OCI-LY1 (cell line): ENCODE measurements at regions not wholly inside any gene's neighbourhood (a gene's known extent, or its start where the extent isn't known, plus 50 kb on each side); places are given as distances from the start of the nearest gene placed in this dataset.

ENCODE experiments used
- H2AFZ ChIP-seq: fragments of 200-600 bp; sonication (generic), shearing (Covaris generic); 2 replicates; pipeline ENCODE4 v1.6.0; 2014; ENCODE audit warnings: antibody characterized with exemption, mild to moderate bottlenecking, low read length
- H3F3A ChIP-seq: fragments of 200-600 bp; sonication (generic), shearing (Covaris generic); 2 replicates; pipeline ENCODE4 v1.6.0; 2014; ENCODE audit warnings: mild to moderate bottlenecking, antibody characterized with exemption, low read length, moderate library complexity; ENCODE audit not compliant: insufficient read depth
- H3K27ac ChIP-seq: fragments of 200-600 bp; sonication (generic); 2 replicates; pipeline ENCODE4 v1.5.1; 2014; ENCODE audit warnings: low read length, mixed run types, mild to moderate bottlenecking, low read depth; ENCODE audit not compliant: poor library complexity, severe bottlenecking
- H3K27me3 ChIP-seq: fragments of 200-600 bp; sonication (generic); 2 replicates; pipeline ENCODE4 v1.6.0; 2014; ENCODE audit warnings: antibody characterized with exemption, mild to moderate bottlenecking, low read length, moderate library complexity; ENCODE audit not compliant: insufficient read depth
- H3K36me3 ChIP-seq: fragments of 200-600 bp; sonication (generic); 2 replicates; pipeline ENCODE4 v1.6.1; 2014; ENCODE audit warnings: mild to moderate bottlenecking, antibody characterized with exemption, low read length, moderate library complexity, mixed read lengths; ENCODE audit not compliant: insufficient read depth
- H3K4me1 ChIP-seq: fragments of 200-600 bp; sonication (generic); 2 replicates; pipeline ENCODE4 v1.5.1; 2014; ENCODE audit warnings: mild to moderate bottlenecking, low read length, moderate library complexity; ENCODE audit not compliant: insufficient read depth, severe bottlenecking
- H3K4me2 ChIP-seq: fragments of 200-600 bp; sonication (generic), shearing (Covaris generic); 2 replicates; pipeline ENCODE4 v1.6.1; 2014; ENCODE audit warnings: low read length
- H3K4me3 ChIP-seq: fragments of 200-600 bp; sonication (generic); 2 replicates; pipeline ENCODE4 v1.5.1; 2014; ENCODE audit warnings: low read length, low read depth, mild to moderate bottlenecking, mixed read lengths; ENCODE audit not compliant: poor library complexity, severe bottlenecking
- H3K79me2 ChIP-seq: fragments of 200-600 bp; shearing (Covaris generic); 2 replicates; pipeline ENCODE4 v1.6.1; 2016; ENCODE audit warnings: mixed run types, low read length, mixed read lengths; ENCODE audit not compliant: insufficient read depth
- H3K9ac ChIP-seq: fragments of 200-600 bp; sonication (generic), shearing (Covaris generic); 2 replicates; pipeline ENCODE4 v1.6.1; 2014; ENCODE audit warnings: mild to moderate bottlenecking, low read length, mixed read lengths
- H3K9me2 ChIP-seq: fragments of 200-600 bp; sonication (generic), shearing (Covaris generic); 2 replicates; pipeline ENCODE4 v1.6.1; 2014; ENCODE audit warnings: low read depth, mild to moderate bottlenecking, low read length, mixed read lengths
- H3K9me3 ChIP-seq: fragments of 200-600 bp; shearing (Covaris generic); 2 replicates; pipeline ENCODE4 v1.6.1; 2014; ENCODE audit warnings: low read length, mixed read lengths
- H4K20me1 ChIP-seq: fragments of 200-600 bp; sonication (generic), shearing (Covaris generic); 2 replicates; pipeline ENCODE4 v1.6.0; 2016; ENCODE audit warnings: mild to moderate bottlenecking, low read length; ENCODE audit not compliant: insufficient read depth
- EZH2 ChIP-seq: fragments of 200-600 bp; sonication (generic), shearing (Covaris generic); IDR thresholded peaks from 2 replicates; pipeline ENCODE4 v1.8.0; 2017; ENCODE audit warnings: borderline replicate concordance, mixed run types, mild to moderate bottlenecking, antibody characterized with exemption, low read length, moderate library complexity, mixed read lengths
- TF ChIP-seq, protein P1 (sequence below): fragments of 200-600 bp; sonication (generic), shearing (Covaris generic); IDR thresholded peaks from 2 replicates; pipeline ENCODE4 v1.5.1; 2017; ENCODE audit warnings: mild to moderate bottlenecking, antibody characterized with exemption, low read length, moderate library complexity, mixed read lengths

DNA sequence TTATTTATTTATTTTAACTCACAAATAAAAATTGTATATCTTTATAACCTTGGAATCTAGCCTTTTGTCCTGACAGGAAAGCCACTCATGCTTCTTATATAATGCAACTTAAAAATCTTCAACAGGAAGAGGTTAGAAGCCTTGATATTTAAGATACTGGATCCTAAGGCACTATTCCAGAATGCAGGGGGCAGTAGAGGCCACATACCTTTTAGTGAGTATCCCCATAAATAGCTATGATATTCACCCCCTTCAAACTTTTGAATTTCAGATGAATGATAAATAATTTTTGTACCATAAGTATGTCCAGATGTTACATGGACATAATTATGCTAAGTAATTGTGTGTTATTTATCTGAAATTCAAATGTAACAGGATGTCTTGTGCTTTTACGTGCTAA, 592.7 kb upstream of the VRK2 start:
- H3K9me2 ChIP-seq, result no peaks in the 10 kb centered on the region
- no peaks in the 10 kb centered on the region for H3K79me2 ChIP-seq
- H3K27ac ChIP-seq, result no peak overlapping the region

DNA sequence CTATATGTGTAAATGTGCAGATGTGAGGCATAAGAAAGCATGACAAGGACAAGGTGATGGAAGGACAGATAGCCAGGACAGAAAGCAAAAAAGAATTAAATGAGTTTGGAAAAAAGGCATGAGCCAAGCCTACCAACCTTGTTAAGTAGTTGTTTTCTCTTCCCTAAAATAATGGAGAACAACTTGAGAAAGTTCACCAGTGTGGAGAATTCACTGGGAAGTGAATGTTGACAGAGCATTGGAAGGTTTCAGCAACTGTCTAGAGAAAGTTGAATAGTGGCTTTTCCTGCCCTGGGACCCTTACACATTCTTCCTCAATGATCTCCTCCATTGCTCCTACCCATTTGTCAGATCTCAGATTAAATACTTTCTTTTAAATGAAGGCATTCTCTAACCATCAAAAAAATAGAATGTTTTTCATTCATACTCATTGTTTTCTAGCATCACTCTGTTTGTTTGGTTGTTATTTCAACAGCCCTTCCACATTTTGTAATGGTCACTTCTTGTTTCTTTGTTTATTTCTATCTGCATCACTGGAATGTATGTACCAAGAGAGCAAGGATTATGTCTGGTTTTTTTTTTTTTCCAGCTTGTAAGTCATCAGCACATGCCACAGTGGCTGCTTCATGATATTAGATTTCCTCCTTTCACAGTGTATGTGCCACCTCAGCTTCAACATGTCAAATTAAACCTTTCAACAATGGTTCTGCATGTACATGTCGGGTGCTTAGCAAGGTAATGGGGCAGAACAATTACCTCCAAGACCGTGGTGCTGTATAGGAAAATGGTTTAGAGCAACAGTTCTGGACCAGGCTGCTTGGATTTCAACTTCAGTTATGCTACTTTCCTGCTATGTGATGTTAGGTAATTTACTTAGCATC, 586.0 kb upstream of the VRK2 start:
- no peaks in the 10 kb centered on the region for H3K27me3 ChIP-seq
- H3F3A ChIP-seq, result no peaks in the 10 kb centered on the region
- no peaks in the 10 kb centered on the region for H3K9me3 ChIP-seq
- H3K9me2 ChIP-seq, result no peaks in the 10 kb centered on the region
- TF ChIP-seq, protein P1, sequence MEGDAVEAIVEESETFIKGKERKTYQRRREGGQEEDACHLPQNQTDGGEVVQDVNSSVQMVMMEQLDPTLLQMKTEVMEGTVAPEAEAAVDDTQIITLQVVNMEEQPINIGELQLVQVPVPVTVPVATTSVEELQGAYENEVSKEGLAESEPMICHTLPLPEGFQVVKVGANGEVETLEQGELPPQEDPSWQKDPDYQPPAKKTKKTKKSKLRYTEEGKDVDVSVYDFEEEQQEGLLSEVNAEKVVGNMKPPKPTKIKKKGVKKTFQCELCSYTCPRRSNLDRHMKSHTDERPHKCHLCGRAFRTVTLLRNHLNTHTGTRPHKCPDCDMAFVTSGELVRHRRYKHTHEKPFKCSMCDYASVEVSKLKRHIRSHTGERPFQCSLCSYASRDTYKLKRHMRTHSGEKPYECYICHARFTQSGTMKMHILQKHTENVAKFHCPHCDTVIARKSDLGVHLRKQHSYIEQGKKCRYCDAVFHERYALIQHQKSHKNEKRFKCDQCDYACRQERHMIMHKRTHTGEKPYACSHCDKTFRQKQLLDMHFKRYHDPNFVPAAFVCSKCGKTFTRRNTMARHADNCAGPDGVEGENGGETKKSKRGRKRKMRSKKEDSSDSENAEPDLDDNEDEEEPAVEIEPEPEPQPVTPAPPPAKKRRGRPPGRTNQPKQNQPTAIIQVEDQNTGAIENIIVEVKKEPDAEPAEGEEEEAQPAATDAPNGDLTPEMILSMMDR, result no peak
- no peaks in the 10 kb centered on the region for H4K20me1 ChIP-seq
- no peaks in the 10 kb centered on the region for H3K4me1 ChIP-seq
- no peaks in the 10 kb centered on the region for H3K79me2 ChIP-seq
- H3K4me3 ChIP-seq, result no peak overlapping the region
- no peak overlapping the region for H3K9ac ChIP-seq
- no peaks in the 10 kb centered on the region for H3K36me3 ChIP-seq
- no peak overlapping the region for H2AFZ ChIP-seq
- H3K4me2 ChIP-seq, result no peak overlapping the region
- no peak overlapping the region for H3K27ac ChIP-seq

More for the DNA sequence above, 592.7 kb upstream of the VRK2 start:
- H3K9ac ChIP-seq, result no peak overlapping the region
- no peaks in the 10 kb centered on the region for H3K4me1 ChIP-seq
- H3K36me3 ChIP-seq, result no peaks in the 10 kb centered on the region
- H4K20me1 ChIP-seq, result no peaks in the 10 kb centered on the region
- no peak overlapping the region for H3K4me3 ChIP-seq
- no peak overlapping the region for H3K4me2 ChIP-seq
- H3K9me3 ChIP-seq, result no peaks in the 10 kb centered on the region
- H2AFZ ChIP-seq, result no peak overlapping the region
- H3F3A ChIP-seq, result no peaks in the 10 kb centered on the region
- no peak for TF ChIP-seq EZH2
- no peaks in the 10 kb centered on the region for H3K27me3 ChIP-seq

DNA sequence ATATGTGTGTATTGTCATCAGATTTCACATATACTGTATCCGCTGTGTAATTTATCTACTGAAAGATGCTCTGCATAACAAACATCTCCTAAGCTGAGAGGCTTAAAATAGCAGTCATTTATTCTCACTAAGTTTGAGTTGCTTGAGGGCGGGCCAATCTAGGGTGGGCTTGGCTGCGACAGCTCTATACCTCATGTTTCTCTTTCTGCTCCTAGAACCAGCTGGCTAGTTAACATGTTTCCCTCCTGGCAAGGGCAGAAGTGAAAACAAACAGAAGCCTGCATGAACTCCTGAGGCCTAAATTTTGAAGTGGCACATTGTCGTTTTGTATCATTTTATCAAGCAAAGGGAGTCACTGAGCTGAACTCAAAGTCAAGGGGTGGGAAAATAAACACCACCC, 585.0 kb upstream of the VRK2 start:
- no peaks in the 10 kb centered on the region for H3K4me1 ChIP-seq
- H3K27ac ChIP-seq, result no peak overlapping the region
- no peaks in the 10 kb centered on the region for H3K9me3 ChIP-seq
- H3K4me2 ChIP-seq, result no peak overlapping the region
- H3K9me2 ChIP-seq, result no peaks in the 10 kb centered on the region
- H3F3A ChIP-seq, result no peaks in the 10 kb centered on the region
- TF ChIP-seq EZH2, result no peak
- H3K27me3 ChIP-seq, result no peaks in the 10 kb centered on the region
- no peak overlapping the region for H2AFZ ChIP-seq
- H3K79me2 ChIP-seq, result no peaks in the 10 kb centered on the region
- H3K36me3 ChIP-seq, result no peaks in the 10 kb centered on the region
- no peaks in the 10 kb centered on the region for H4K20me1 ChIP-seq
- no peak overlapping the region for H3K4me3 ChIP-seq
- H3K9ac ChIP-seq, result no peak overlapping the region

DNA sequence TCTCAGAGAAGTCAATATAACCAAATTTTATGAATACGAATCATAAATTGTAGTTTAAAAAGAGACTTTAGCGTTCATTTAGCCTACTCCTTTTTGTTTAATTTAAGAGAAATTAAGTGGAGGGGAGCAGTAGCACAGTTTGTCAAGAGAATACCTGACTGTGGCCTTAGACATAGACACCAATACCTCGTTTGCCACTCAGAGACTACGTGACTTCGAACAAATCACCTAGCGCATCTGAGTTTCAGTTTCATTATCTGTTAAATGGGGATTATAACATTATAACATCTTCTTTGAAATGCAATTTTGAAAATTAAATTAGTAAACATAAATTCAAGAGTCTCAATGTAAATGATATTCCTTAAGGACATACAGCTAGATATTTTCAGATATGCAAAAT, 581.5 kb upstream of the VRK2 start:
- H3K9me3 ChIP-seq, result no peaks in the 10 kb centered on the region
- H3K9ac ChIP-seq, result no peak overlapping the region
- no peaks in the 10 kb centered on the region for H3F3A ChIP-seq
- no peaks in the 10 kb centered on the region for H3K79me2 ChIP-seq
- no peaks in the 10 kb centered on the region for H3K4me1 ChIP-seq
- H3K4me2 ChIP-seq, result no peak overlapping the region
- H3K9me2 ChIP-seq, result no peaks in the 10 kb centered on the region
- no peak overlapping the region for H3K4me3 ChIP-seq
- H3K27ac ChIP-seq, result no peak overlapping the region
- no peaks in the 10 kb centered on the region for H3K27me3 ChIP-seq
- H4K20me1 ChIP-seq, result no peaks in the 10 kb centered on the region
- no peaks in the 10 kb centered on the region for H3K36me3 ChIP-seq
- TF ChIP-seq, protein P1, result no peak
- TF ChIP-seq EZH2, result no peak
- H2AFZ ChIP-seq, result no peak overlapping the region
